Smooth muscle cell (in vitro differentiated cells): ENCODE measurements at regions not wholly inside any gene's neighbourhood (a gene's known extent, or its start where the extent isn't known, plus 50 kb on each side); places are given as distances from the start of the nearest gene placed in this dataset.

ENCODE experiments used
- DNase-seq: peaks from one replicate; lab custom pipeline; 2025; ENCODE audit not compliant: unreplicated experiment; lab: John Stamatoyannopoulos, UW
- H2AFZ ChIP-seq: fragments of 200-600 bp; sonication (generic); 2 replicates; pipeline ENCODE4 v1.6.0; 2016; ENCODE audit warnings: antibody characterized with exemption, low read depth, mild to moderate bottlenecking
- H3F3A ChIP-seq: fragments of 200-600 bp; sonication (generic); 2 replicates; pipeline ENCODE4 v1.6.0; 2017; ENCODE audit warnings: antibody characterized with exemption, low read depth
- H3K27ac ChIP-seq: fragments of 200-600 bp; sonication (generic); 2 replicates; pipeline ENCODE4 v1.5.1; 2016; ENCODE audit warnings: low read depth, mild to moderate bottlenecking
- H3K27me3 ChIP-seq: fragments of 200-600 bp; sonication (generic); 2 replicates; pipeline ENCODE4 v1.6.1; 2016; ENCODE audit warnings: low read depth, mild to moderate bottlenecking
- H3K36me3 ChIP-seq: fragments of 200-600 bp; sonication (generic); 2 replicates; pipeline ENCODE4 v1.5.1; 2016; ENCODE audit warnings: low read depth
- H3K4me1 ChIP-seq: fragments of 200-600 bp; sonication (generic); 2 replicates; pipeline ENCODE4 v1.5.1; 2016; ENCODE audit warnings: low read depth
- H3K4me2 ChIP-seq: fragments of 200-600 bp; sonication (generic); 2 replicates; pipeline ENCODE4 v1.6.0; 2016; ENCODE audit warnings: mild to moderate bottlenecking
- H3K4me3 ChIP-seq: fragments of 200-600 bp; sonication (generic); 2 replicates; pipeline ENCODE4 v1.5.1; 2016; ENCODE audit warnings: mild to moderate bottlenecking
- H3K79me2 ChIP-seq: fragments of 200-600 bp; sonication (generic); 2 replicates; pipeline ENCODE4 v1.6.0; 2016; ENCODE audit warnings: low read depth, mild to moderate bottlenecking
- H3K9ac ChIP-seq: fragments of 200-600 bp; sonication (generic); 2 replicates; pipeline ENCODE4 v1.6.0; 2016; ENCODE audit warnings: low read depth
- H3K9me3 ChIP-seq: fragments of 200-600 bp; sonication (generic); replicated peaks from 2 replicates; pipeline ENCODE4 v1.5.1; 2016; ENCODE audit warnings: low read depth
- H4K20me1 ChIP-seq: fragments of 200-600 bp; sonication (generic); 2 replicates; pipeline ENCODE4 v1.6.0; 2016; ENCODE audit warnings: low read depth
- CTCF ChIP-seq: fragments of 200-600 bp; sonication (generic); IDR thresholded peaks from 2 replicates; pipeline ENCODE4 v1.5.1; 2017; ENCODE audit warnings: borderline replicate concordance, mild to moderate bottlenecking, antibody characterized with exemption; ENCODE audit not compliant: insufficient read depth, poor library complexity, severe bottlenecking
- WGBS: methylation state at CpG from one replicate; pipeline ENCODE4 v1.1.7; 2016; ENCODE audit warnings: low lambda C conversion rate; 5-methylcytosine and 5-hydroxymethylcytosine counted together

- H3K4me2 ChIP-seq: no peak overlapping the region
- no peaks in the 10 kb centered on the region for H3K9me3 ChIP-seq
- no peaks in the 10 kb centered on the region for H3F3A ChIP-seq
- no peak overlapping the region for H3K27ac ChIP-seq
- no peak overlapping the region for H3K4me3 ChIP-seq
- H3K9ac ChIP-seq: no peak overlapping the region
- H3K79me2 ChIP-seq: no peaks in the 10 kb centered on the region
- no peaks in the 10 kb centered on the region for H3K27me3 ChIP-seq
- no peak for TF ChIP-seq CTCF
- no peak for DNase-seq
- no peaks in the 10 kb centered on the region for H3K36me3 ChIP-seq
- H4K20me1 ChIP-seq: no peaks in the 10 kb centered on the region
- H2AFZ ChIP-seq: no peak overlapping the region
- no peaks in the 10 kb centered on the region for H3K4me1 ChIP-seq
- WGBS: 65% methylated on average over 2 of the region's 2 CpGs
These were observed 107.4 kb upstream of the GRIK2 start for GRCh38 chr6:101286146-101286545.

- Histone ChIP-seq H3K27ac (no peak overlapping the region), H3K9me3 (no peaks in the 10 kb centered on the region), H3K4me3 (no peak overlapping the region), H3K4me1 (no peaks in the 10 kb centered on the region), H3F3A (no peaks in the 10 kb centered on the region), H3K27me3 (no peaks in the 10 kb centered on the region), H3K79me2 (no peaks in the 10 kb centered on the region), H3K4me2 (no peak overlapping the region), H3K36me3 (no peaks in the 10 kb centered on the region), H3K9ac (no peak overlapping the region), H2AFZ (no peak overlapping the region), H4K20me1 (no peaks in the 10 kb centered on the region)
- no peak for TF ChIP-seq CTCF
- DNase-seq: no peak
- whole genome bisulfite sequencing: 89% methylated on average over 2 of the region's 2 CpGs
These were observed 103.2 kb upstream of the GRIK2 start for GRCh38 chr6:101290346-101290745.

- no peaks in the 10 kb centered on the region for H3K27me3 ChIP-seq
- H3K4me2 ChIP-seq: no peak overlapping the region
- H3K4me3 ChIP-seq: no peak overlapping the region
- peak overlapping the region; percentile 1 for H3K27ac ChIP-seq
- no peaks in the 10 kb centered on the region for H3K36me3 ChIP-seq
- no peaks in the 10 kb centered on the region for H3K9me3 ChIP-seq
- H3K4me1 ChIP-seq: no peaks in the 10 kb centered on the region
- DNase-seq: no peak
- no peaks in the 10 kb centered on the region for H4K20me1 ChIP-seq
- no peaks in the 10 kb centered on the region for H3K79me2 ChIP-seq
- no peak overlapping the region for H2AFZ ChIP-seq
- no peaks in the 10 kb centered on the region for H3F3A ChIP-seq
- H3K9ac ChIP-seq: no peak overlapping the region
- 89% methylated on average over 5 of the region's 5 CpGs for WGBS
- no peak for TF ChIP-seq CTCF
These were observed 99.4 kb upstream of the GRIK2 start for GRCh38 chr6:101294051-101294638.

GRCh38 chr6:101294676-101295075 lies 98.8 kb upstream of the GRIK2 start:
- no peak for DNase-seq
- Histone ChIP-seq H3K4me1 (no peaks in the 10 kb centered on the region), H3K79me2 (no peaks in the 10 kb centered on the region), H3K36me3 (no peaks in the 10 kb centered on the region), H3K9me3 (no peaks in the 10 kb centered on the region), H3K27ac (peak overlapping the region; percentile 1), H3K4me3 (no peak overlapping the region), H3K4me2 (no peak overlapping the region), H2AFZ (no peak overlapping the region), H3K27me3 (no peaks in the 10 kb centered on the region), H3F3A (no peaks in the 10 kb centered on the region), H3K9ac (no peak overlapping the region), H4K20me1 (no peaks in the 10 kb centered on the region)
- no peak for TF ChIP-seq CTCF
